Activated CD4-positive, alpha-beta T cell treated with anti-CD3 and anti-CD28 coated beads, Interleukin-2, amount 10 ng/mL, durations not matched to agents 24 days and 14 days (primary cell): ENCODE measurements at regions not wholly inside any gene's neighbourhood (a gene's known extent, or its start where the extent isn't known, plus 50 kb on each side); places are given as distances from the start of the nearest gene placed in this dataset.

ENCODE experiments used
- DNase-seq: peaks from one replicate; pipeline ENCODE4 v3.0.0; 2022
- H3K27ac Mint-ChIP-seq: one replicate; pipeline ENCODE4 v1.8.0; 2022; ENCODE audit warnings: mild to moderate bottlenecking, mixed read lengths
- H3K27me3 Mint-ChIP-seq: one replicate; pipeline ENCODE4 v1.8.0; 2022; ENCODE audit warnings: mixed read lengths
- H3K36me3 Mint-ChIP-seq: one replicate; pipeline ENCODE4 v1.8.0; 2022; ENCODE audit warnings: low read depth, mild to moderate bottlenecking, mixed read lengths
- H3K4me1 Mint-ChIP-seq: one replicate; pipeline ENCODE4 v1.8.0; 2021; ENCODE audit warnings: mixed read lengths
- H3K4me3 Mint-ChIP-seq: one replicate; pipeline ENCODE4 v1.8.0; 2022; ENCODE audit warnings: mild to moderate bottlenecking, moderate library complexity, mixed read lengths
- H3K9me3 Mint-ChIP-seq: one replicate; pipeline ENCODE4 v1.8.0; 2021; ENCODE audit warnings: mixed read lengths
- intact Hi-C: fragments of 100-400 bp; cut with micrococcal nuclease; formaldehyde crosslinking; loops from one replicate; pipeline ENCODE4 v1.15.1; 2023

DNA sequence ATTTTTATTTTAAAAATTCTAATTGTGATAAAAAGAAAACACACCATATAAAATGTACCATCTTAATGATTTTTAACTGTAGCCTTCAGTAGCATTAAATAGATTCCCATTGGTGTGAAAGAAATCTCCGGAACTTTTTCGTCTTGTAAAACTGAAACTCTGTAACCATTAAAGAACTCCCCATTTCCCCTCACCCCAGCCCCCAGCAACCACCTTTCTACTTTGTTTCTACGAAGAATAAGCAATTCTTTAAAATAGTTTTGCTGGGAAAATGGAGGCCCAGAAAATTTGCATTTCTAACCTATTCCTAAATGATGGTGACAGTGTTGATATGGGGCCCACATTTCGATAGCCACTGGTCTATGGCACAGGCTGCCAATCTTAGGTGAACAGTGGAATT is 305.4 kb upstream of the PFKP start:
- no peaks in the 10 kb centered on the region for H3K4me1 Mint-ChIP-seq
- H3K36me3 Mint-ChIP-seq: no peaks in the 10 kb centered on the region
- H3K9me3 Mint-ChIP-seq: no peaks in the 10 kb centered on the region
- no peak for DNase-seq
- H3K27me3 Mint-ChIP-seq: no peaks in the 10 kb centered on the region
- no peak overlapping the region for H3K4me3 Mint-ChIP-seq
- no peak overlapping the region for H3K27ac Mint-ChIP-seq
- intact Hi-C loops: no loop called here

DNA sequence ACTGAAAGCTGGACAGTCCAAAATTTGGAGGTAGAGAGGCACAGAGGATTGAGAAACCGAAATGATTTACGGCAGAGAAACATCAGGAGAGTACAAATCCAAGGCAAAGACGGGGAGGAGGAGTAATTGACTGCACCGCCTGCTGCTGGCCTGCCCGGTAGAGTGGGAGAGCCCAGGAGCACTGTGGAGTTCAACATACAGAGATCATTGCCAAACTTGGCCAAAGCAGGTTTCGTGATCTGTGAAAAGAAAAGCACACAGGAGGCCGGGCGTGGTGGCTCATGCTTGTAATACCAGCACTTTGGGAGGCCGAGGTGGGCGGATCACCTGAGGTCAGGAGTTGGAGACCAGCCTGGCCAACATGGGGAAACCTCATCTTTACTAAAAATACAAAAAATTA is 306.0 kb upstream of the PFKP start:
- H3K9me3 Mint-ChIP-seq: no peaks in the 10 kb centered on the region
- no peaks in the 10 kb centered on the region for H3K36me3 Mint-ChIP-seq
- intact Hi-C loops: no loop called here
- H3K4me1 Mint-ChIP-seq: no peaks in the 10 kb centered on the region
- no peaks in the 10 kb centered on the region for H3K27me3 Mint-ChIP-seq
- H3K27ac Mint-ChIP-seq: no peak overlapping the region
- DNase-seq: no peak
- H3K4me3 Mint-ChIP-seq: no peak overlapping the region

DNA sequence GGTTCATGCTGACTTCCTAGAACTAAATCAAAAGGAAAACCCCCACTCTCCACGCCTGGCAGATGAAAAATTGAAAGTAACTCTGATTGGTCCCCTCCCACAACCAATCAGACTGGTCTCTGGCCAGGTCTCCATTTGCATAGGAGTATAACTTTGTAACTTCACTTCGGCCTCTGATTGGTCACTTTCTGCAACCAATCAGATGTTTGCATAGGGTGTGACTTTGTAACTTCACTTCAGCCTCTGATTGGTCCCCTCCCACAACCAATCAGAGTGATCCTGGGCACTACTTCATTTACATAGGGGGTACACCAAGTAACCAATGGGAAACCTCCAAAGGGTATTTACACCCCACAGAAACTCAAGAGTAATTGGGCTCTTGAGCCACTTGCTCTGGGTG is 306.6 kb upstream of the PFKP start:
- no peaks in the 10 kb centered on the region for H3K4me1 Mint-ChIP-seq
- no peak for DNase-seq

DNA sequence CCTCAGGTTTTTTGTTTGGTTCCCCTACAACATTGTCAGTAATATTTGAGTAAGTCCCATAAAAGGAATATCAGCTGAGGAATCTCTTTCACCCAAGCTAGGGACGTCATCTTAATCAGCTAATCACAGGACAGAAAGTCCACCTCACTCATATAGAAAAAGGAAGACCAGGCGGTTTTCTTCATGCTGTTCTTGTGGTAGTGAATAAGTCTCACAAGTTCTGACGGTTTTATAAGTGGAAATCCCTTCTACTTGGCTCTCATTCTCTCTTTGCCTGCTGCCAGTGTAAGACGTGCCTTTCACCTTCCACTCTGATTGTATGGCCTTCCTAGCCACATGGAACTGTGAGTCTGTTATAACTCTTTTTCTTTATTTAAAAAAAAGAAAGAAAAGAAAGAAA is 308.1 kb upstream of the PFKP start:
- Mint-ChIP-seq H3K36me3 (no peaks in the 10 kb centered on the region), H3K27ac (no peak overlapping the region), H3K4me3 (no peak overlapping the region), H3K9me3 (peaks cover 6% of the 10 kb centered on the region), H3K27me3 (no peaks in the 10 kb centered on the region), H3K4me1 (no peaks in the 10 kb centered on the region)
- intact Hi-C loops: no loop called here
- DNase-seq: no peak

More for the DNA sequence above, 306.6 kb upstream of the PFKP start:
- Mint-ChIP-seq H3K27me3 (no peaks in the 10 kb centered on the region), H3K36me3 (no peaks in the 10 kb centered on the region), H3K4me3 (no peak overlapping the region), H3K9me3 (no peaks in the 10 kb centered on the region), H3K27ac (no peak overlapping the region)
- intact Hi-C loops: no loop called here

DNA sequence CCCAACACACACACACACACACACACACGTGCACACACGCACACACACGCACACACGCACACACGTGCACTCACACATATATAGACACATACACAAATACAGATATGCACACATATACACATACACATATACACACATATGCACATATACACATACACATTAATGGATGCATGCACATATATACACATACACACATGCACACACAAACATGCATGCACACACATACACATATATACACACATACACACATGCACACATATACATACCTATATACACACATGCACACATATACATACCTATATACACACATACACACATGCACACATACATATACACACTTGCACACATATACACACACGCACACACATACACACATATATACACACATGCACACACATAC is 312.4 kb upstream of the PFKP start:
- no peak for DNase-seq
- Mint-ChIP-seq H3K4me3 (no peak overlapping the region), H3K36me3 (no peaks in the 10 kb centered on the region), H3K27me3 (no peaks in the 10 kb centered on the region), H3K27ac (peak overlapping the region; percentile 29), H3K9me3 (peaks cover 6% of the 10 kb centered on the region), H3K4me1 (no peaks in the 10 kb centered on the region)
- intact Hi-C loops: no loop called here

DNA sequence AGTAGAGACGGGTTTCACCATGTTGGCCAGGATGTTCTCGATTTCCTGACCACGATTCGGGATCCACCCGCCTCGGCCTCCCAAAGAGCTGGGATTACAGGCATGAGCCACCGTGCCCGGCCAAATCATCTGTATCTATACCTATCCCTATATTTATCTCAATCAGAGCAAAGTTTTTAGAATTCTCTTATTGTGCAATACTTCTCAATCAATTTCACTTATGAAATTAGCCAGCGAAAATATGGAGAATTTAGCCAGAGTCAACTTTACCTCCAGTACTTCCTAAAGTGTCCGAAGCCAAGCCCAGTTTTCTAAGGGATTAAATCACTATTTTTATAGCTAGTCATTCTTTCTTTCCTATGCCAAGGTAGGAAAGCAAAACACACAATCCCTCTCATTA is 319.1 kb upstream of the PFKP start:
- peaks cover 1% of the 10 kb centered on the region for H3K4me1 Mint-ChIP-seq
- no peak for DNase-seq
- peaks cover 6% of the 10 kb centered on the region for H3K27me3 Mint-ChIP-seq
- peaks cover 6% of the 10 kb centered on the region for H3K9me3 Mint-ChIP-seq
- intact Hi-C loops: no loop called here
- H3K27ac Mint-ChIP-seq: no peak overlapping the region
- no peaks in the 10 kb centered on the region for H3K36me3 Mint-ChIP-seq
- H3K4me3 Mint-ChIP-seq: no peak overlapping the region

DNA sequence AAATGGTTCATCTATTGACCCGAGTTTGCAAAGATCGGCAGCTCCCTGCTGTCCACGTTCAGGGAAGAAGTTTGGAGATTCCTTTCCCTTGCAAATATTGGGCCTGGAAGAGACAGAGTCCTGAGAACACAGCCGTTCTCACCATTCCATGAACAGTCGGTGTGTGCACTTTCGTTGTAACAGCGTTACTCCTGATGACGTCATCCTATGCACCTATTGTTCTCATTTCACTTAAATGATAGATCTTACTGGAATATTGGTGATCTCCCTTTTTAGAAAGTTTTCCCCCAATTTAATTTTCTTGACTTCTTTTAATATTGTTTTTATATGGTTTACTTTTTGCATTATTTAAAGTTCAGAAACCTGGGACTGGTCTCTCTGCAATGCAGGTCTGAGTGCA is 320.7 kb upstream of the PFKP start:
- H3K4me1 Mint-ChIP-seq: peaks cover 1% of the 10 kb centered on the region
- H3K27ac Mint-ChIP-seq: no peak overlapping the region
- peaks cover 6% of the 10 kb centered on the region for H3K9me3 Mint-ChIP-seq
- peaks cover 6% of the 10 kb centered on the region for H3K27me3 Mint-ChIP-seq
- H3K4me3 Mint-ChIP-seq: no peak overlapping the region
- no peak for DNase-seq
- intact Hi-C loops: no loop called here
- no peaks in the 10 kb centered on the region for H3K36me3 Mint-ChIP-seq

DNA sequence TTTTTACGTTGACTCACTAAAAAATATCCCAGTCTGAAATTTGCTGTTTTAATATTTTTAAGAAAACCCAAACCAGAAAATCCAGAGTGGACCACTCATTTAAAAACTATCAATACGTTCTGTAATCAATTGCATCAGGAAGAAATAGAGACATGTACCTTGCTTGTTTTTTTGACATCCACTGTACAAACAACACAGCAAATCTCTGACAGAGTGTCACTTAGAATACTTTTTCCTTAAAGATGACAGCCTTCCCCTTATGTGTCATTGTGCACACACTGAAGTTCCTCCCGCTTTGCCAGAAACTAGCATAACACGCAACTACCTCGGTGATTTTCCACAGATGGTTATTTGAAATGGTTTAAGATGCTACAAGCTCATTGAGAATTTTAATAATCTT is 321.7 kb upstream of the PFKP start:
- Mint-ChIP-seq H3K27ac (no peak overlapping the region), H3K36me3 (no peaks in the 10 kb centered on the region), H3K4me3 (no peak overlapping the region), H3K4me1 (peaks cover 1% of the 10 kb centered on the region), H3K27me3 (peaks cover 6% of the 10 kb centered on the region), H3K9me3 (peaks cover 6% of the 10 kb centered on the region)
- no peak for DNase-seq
- intact Hi-C loops: no loop called here

DNA sequence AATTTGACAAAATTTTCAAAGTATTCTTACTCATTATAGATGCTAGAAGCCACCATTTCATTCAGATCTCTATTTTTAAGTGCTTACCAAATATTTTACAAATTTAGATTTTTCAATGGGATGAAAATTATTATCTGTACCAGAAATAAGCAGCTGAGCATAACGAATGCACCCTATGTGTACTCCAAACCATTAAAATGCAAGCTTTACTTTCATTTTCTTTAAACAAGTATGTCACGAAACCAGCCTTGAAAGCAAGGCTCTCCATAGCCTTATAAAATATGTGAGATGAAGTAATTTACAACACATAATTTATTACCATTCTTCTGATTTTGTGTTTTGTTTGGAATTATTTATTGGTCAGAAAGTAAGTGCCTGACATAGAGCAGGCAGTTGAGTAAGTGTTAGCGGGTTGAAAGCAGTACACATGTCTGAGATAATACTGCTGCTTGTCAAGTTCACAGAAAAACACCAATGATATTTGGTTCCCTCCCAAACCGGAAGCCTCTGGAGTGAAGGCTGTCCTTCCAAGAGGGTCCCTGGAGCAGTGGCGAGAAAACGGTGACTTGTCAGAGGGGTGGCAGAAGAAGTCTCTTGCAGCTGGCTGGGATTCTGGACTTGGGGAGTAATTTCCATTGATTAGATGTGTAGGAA is 322.7 kb upstream of the PFKP start:
- Mint-ChIP-seq H3K36me3 (no peaks in the 10 kb centered on the region), H3K27me3 (peaks cover 6% of the 10 kb centered on the region), H3K4me1 (peaks cover 1% of the 10 kb centered on the region), H3K27ac (no peak overlapping the region), H3K4me3 (no peak overlapping the region), H3K9me3 (peaks cover 6% of the 10 kb centered on the region)
- DNase-seq: no peak
- intact Hi-C loops: no loop called here

DNA sequence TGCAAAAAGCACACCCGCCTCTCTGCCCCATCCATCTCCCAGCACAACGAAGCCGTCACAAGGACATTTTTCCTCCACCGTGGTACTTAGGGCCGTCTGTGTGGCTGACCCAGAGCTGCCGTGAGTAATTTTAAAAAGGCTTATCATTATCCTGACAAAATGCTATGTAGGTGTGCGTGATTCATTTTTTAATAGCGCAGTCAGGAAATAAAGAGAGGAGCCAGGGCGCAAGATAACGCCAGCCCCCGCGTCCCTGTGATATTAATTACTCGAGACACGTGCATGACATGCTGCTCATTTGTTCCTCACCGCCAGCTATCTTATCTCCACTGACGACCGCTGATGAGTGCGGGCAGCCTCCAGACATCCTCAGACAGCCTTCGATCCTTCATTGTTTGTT is 332.7 kb upstream of the PFKP start:
- H3K4me3 Mint-ChIP-seq: no peak overlapping the region
- peaks cover 3% of the 10 kb centered on the region for H3K9me3 Mint-ChIP-seq
- no peaks in the 10 kb centered on the region for H3K36me3 Mint-ChIP-seq
- H3K27me3 Mint-ChIP-seq: no peaks in the 10 kb centered on the region
- H3K27ac Mint-ChIP-seq: no peak overlapping the region
- intact Hi-C loops: no loop called here
- H3K4me1 Mint-ChIP-seq: no peaks in the 10 kb centered on the region
- DNase-seq: no peak

DNA sequence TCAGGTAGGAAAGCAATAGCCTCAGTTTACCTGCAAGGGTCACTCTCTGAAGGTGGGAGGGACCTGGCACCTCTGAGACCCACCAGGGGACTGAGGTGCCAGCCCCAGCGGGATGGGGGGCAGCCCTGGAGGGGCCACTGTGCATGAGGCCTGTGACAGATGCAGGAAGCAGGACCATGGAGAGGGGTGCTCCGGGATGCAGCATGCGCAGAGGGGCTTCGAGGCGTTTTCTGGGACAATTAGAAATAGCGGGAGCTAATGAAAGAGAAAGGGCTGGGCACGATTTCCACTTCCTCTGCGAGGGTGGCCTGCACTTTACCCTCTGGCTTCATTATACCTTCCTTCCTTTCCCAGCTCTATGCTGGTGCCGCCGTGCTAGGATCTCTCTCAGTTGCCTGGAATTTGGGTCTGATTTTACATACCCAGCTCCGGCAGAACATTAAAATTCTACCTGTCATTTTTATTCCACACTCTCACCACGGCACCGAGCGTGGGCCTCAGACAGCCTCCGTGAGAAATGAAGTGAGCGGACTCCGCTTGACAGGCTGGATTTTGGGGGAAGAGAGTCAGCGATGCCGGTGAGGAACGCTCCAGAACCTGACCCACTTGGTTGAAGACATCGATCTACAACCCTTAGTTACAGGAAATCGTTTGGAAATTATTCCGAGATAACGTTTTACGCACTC is 333.9 kb upstream of the PFKP start:
- Mint-ChIP-seq H3K27me3 (no peaks in the 10 kb centered on the region), H3K4me1 (no peaks in the 10 kb centered on the region), H3K36me3 (no peaks in the 10 kb centered on the region), H3K9me3 (peaks cover 3% of the 10 kb centered on the region), H3K27ac (no peak overlapping the region), H3K4me3 (no peak overlapping the region)
- intact Hi-C loops: no loop called here
- DNase-seq: no peak

DNA sequence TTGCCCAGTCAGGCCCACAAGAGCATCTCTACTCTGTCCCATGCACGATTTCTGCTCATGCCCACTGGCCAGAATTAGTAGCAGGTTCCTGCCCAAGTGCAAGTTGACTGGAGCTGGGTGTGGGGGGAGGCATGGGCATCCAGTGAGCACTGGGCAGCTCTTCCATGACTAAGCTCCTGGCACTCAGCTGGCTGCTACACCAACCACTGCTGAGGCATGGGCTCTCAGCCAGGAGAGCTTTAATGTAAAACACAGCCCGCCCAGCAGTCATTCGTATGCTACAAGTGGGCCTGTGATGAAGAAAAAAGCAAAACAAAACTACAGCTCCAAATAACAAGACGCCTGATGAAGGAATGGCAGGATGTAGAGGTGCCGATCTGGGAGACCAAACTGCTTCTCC is 335.4 kb upstream of the PFKP start:
- intact Hi-C loops: no loop called here

DNA sequence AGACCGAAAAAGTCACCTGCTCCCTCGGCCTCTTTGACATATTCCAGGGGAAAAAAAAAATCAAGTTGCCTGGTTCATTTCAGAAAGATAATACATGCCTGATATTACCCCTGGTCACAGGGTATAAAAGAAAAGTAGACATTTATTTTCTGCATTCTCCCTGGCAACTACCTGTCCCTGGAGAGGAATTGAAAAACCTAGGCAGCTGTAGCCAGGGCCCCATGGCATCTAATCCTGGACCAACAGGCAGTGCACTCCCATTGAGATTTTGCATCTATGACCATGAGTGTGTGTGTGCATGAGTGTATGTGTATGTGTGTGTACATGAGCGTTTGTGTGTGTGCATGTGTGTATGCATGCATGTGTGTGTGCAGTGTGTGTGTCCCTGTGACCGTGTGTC is 338.2 kb upstream of the PFKP start:
- no peaks in the 10 kb centered on the region for H3K27me3 Mint-ChIP-seq
- peaks cover 3% of the 10 kb centered on the region for H3K9me3 Mint-ChIP-seq
- H3K27ac Mint-ChIP-seq: no peak overlapping the region
- no peak for DNase-seq
- H3K4me1 Mint-ChIP-seq: no peaks in the 10 kb centered on the region
- intact Hi-C loops: no loop called here
- H3K4me3 Mint-ChIP-seq: no peak overlapping the region
- H3K36me3 Mint-ChIP-seq: no peaks in the 10 kb centered on the region

More for the DNA sequence above, 335.4 kb upstream of the PFKP start:
- Mint-ChIP-seq H3K36me3 (no peaks in the 10 kb centered on the region), H3K4me1 (no peaks in the 10 kb centered on the region), H3K4me3 (no peak overlapping the region), H3K27me3 (no peaks in the 10 kb centered on the region), H3K27ac (no peak overlapping the region), H3K9me3 (peaks cover 3% of the 10 kb centered on the region)
- DNase-seq: no peak

DNA sequence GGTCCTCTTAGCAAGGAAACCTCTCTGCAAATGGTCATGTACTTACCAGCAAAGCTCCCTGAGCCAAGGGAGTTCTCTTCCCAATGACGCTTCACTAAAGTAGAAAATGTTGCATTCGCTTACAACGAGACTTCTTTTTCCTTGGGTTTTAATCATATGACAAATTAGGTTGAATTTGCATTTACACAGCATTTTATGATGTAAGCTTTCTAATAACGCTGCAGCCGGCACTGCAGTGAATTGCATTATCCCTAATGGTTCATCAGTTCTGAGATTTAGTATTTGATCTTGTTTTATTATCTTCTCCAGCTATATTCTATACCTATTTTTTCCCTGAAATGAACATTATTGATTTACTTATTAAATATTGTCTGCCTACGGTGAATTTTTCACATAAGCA is 339.3 kb upstream of the PFKP start:
- Mint-ChIP-seq H3K4me1 (no peaks in the 10 kb centered on the region), H3K27me3 (no peaks in the 10 kb centered on the region), H3K36me3 (no peaks in the 10 kb centered on the region), H3K9me3 (peaks cover 3% of the 10 kb centered on the region), H3K4me3 (no peak overlapping the region), H3K27ac (no peak overlapping the region)
- intact Hi-C loops: no loop called here
- no peak for DNase-seq

DNA sequence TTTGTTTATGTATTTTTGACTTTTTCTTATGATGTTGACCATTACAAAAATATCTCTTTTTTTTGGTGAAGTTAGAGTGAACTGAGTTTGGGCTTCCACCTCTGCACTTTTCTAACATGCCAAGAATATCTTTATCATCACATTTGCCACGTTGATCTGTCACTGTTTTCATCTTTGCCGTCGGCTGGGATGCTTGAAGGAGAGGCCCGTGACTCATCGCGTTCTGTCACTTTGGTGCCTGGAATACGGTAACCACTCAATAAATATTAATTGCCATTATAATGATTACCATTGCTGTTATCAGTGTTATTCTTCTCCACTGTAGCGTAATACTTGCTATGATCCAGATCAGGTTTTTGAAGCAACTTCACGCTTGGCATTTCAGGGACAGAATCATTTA is 350.8 kb upstream of the PFKP start:
- H3K27ac Mint-ChIP-seq: no peak overlapping the region

More for the DNA sequence above, 350.8 kb upstream of the PFKP start:
- Mint-ChIP-seq H3K27me3 (no peaks in the 10 kb centered on the region), H3K9me3 (no peaks in the 10 kb centered on the region), H3K4me3 (no peak overlapping the region), H3K36me3 (no peaks in the 10 kb centered on the region), H3K4me1 (no peaks in the 10 kb centered on the region)
- intact Hi-C loops: no loop called here
- no peak for DNase-seq
